OCI-LY1 (cell line): ENCODE measurements at regions not wholly inside any gene's neighbourhood (a gene's known extent, or its start where the extent isn't known, plus 50 kb on each side); places are given as distances from the start of the nearest gene placed in this dataset.

Experiments
- EZH2 ChIP-seq: fragments of 200-600 bp; sonication (generic), shearing (Covaris generic); IDR thresholded peaks from 2 replicates; pipeline ENCODE4 v1.8.0; 2017; ENCODE audit warnings: borderline replicate concordance, mixed run types, mild to moderate bottlenecking, antibody characterized with exemption, low read length, moderate library complexity, mixed read lengths
- TF ChIP-seq, protein P1 (sequence below): fragments of 200-600 bp; sonication (generic), shearing (Covaris generic); IDR thresholded peaks from 2 replicates; pipeline ENCODE4 v1.5.1; 2017; ENCODE audit warnings: mild to moderate bottlenecking, antibody characterized with exemption, low read length, moderate library complexity, mixed read lengths

DNA sequence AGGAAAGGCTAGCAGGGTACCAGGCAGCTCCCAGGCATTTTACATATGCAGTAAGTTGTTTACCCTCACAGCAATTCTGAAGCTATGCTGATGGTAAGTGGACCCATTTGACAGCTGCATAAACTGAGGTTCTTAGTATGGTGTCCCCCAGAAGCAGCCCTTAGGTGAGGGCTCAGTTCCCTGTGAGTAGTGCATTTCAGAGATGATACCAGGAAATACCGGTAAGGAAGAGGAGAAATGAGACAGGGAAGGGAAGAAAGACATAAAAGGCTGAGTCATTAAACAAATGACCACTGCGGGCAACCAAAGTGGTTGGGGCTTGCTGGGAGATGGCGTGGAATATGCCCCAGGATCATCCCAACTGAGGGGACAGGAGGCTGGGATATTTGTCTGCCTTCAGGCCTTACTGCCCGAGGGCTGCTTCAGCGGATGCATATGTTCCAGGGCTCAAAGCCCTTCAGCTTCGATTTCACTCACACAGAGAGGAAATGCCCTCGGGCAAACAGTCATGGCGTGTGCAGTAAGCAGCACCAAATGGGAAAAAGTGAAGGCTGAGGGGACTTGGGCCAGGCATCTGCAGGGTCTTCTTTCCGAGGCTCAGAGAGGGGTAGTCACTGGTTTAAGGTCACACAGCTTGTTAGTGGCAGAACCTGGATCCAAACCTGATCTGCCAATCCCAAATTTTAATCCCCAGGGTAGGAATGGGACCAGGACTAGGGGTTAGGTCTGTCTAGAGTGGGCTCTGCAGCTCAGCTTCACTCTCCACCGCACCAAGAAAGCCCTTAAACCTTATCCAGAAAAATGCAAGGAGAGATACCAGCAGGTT is 133.7 kb upstream of the RUNX3 start:
- no peak for TF ChIP-seq EZH2
- TF ChIP-seq, protein P1, sequence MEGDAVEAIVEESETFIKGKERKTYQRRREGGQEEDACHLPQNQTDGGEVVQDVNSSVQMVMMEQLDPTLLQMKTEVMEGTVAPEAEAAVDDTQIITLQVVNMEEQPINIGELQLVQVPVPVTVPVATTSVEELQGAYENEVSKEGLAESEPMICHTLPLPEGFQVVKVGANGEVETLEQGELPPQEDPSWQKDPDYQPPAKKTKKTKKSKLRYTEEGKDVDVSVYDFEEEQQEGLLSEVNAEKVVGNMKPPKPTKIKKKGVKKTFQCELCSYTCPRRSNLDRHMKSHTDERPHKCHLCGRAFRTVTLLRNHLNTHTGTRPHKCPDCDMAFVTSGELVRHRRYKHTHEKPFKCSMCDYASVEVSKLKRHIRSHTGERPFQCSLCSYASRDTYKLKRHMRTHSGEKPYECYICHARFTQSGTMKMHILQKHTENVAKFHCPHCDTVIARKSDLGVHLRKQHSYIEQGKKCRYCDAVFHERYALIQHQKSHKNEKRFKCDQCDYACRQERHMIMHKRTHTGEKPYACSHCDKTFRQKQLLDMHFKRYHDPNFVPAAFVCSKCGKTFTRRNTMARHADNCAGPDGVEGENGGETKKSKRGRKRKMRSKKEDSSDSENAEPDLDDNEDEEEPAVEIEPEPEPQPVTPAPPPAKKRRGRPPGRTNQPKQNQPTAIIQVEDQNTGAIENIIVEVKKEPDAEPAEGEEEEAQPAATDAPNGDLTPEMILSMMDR, result no peak
